GM04504 (cell line): ENCODE measurements at regions not wholly inside any gene's neighbourhood (a gene's known extent, or its start where the extent isn't known, plus 50 kb on each side); places are given as distances from the start of the nearest gene placed in this dataset.
"Not testable (repeated sequence)": the region's sequence is repeated elsewhere in the genome, so short reads cannot be mapped to it uniquely, and the experiment has no call there.

Experiments
- DNase-seq: peaks from one replicate; pipeline ENCODE4 v3.0.0-alpha.2; 2012; ENCODE audit warnings: low read depth

- no peak for DNase-seq
These were observed 1041.1 kb upstream of the CDH6 start for GRCh38 chr5:30152431-30152830.

DNA sequence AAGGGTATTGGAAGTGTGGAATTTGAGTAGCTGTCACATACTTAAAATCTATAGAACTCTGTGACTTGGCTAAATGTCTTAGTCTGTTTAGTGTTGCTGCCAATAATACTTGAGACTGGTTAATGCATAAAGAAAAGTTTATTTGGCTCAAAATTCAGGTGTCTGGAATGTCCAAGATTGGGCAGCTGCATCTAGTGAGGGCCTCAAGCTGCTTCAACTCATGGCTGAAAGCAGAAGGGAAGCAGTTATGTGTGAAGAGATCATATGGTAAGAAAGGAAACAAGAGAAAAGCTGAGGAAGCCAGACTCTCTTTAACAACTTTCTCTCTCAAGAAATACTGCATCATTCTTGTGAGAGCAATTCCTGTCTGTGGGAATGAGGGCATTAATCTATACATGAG lies 1043.3 kb upstream of the CDH6 start:
- DNase-seq, result no peak

GRCh38 chr5:30149526-30149925 lies 1044.0 kb upstream of the CDH6 start:
- no peak for DNase-seq

DNA sequence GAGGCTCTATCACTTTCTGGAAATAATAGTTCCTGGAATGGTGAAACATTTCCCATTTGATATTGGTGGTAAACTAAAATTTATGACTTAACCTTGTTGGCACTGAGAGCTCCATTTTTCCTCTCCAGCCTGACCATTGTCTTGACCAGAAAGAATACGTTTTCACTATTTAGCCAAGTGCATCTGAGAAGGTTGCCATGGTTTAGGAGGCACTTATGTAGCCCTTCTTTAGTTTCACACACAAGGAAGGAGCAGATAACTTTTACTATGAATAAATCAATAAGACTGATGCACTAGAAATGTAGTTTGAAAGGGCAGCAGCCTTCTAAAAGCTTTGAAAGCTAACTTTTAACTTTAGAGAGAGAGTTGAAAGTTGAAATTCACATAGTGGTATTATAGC lies 1045.5 kb upstream of the CDH6 start:
- DNase-seq, result no peak

- not testable (repeated sequence) for DNase-seq
These were observed 1049.4 kb upstream of the CDH6 start for GRCh38 chr5:30144059-30144458.

DNA sequence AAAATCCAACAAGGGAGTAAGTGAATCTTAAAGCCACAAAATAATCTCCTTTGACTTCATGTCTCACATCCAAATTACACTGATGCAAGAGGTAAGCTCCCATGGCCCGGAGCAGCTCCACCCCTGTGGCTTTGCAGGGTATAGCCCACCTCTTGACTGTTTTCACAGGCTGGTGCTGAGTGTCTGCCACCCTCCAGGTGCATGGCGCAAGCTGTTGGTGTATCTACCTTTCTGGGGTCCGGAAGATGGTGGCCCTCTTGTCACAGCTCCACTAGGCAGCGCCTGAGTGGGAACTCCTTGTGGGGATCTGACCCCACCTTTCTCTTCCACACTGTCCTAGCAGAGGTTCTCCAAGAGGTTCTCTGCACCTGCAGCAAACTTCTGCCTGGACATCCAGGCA lies 1051.1 kb upstream of the CDH6 start:
- DNase-seq, result no peak

- DNase-seq, result no peak
These were observed 1072.4 kb upstream of the CDH6 start for GRCh38 chr5:30121043-30121442.

- no peak for DNase-seq
These were observed 1076.4 kb upstream of the CDH6 start for GRCh38 chr5:30117135-30117534.

DNA sequence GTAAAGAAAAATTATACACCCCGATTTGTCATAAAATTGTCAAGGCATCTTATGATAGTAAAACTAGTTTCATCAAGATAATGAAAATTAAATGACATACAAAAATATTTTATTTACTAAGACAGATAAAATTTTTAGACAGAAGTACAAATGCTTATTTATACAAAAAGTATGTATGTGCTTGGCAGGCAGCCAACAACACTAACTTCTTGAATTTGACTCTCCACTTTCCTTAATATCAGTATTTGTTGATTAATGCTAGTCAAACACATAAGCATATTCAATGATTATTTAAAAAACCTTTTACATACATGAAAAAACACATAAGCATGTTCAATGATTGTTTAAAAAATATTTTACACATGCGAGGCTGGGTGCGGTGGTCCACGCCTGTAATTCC lies 1079.9 kb upstream of the CDH6 start:
- no peak for DNase-seq

- DNase-seq, result no peak
These were observed 1080.6 kb upstream of the CDH6 start for GRCh38 chr5:30112867-30113266.

- DNase-seq, result no peak
These were observed 1085.4 kb upstream of the CDH6 start for GRCh38 chr5:30108051-30108450.

DNA sequence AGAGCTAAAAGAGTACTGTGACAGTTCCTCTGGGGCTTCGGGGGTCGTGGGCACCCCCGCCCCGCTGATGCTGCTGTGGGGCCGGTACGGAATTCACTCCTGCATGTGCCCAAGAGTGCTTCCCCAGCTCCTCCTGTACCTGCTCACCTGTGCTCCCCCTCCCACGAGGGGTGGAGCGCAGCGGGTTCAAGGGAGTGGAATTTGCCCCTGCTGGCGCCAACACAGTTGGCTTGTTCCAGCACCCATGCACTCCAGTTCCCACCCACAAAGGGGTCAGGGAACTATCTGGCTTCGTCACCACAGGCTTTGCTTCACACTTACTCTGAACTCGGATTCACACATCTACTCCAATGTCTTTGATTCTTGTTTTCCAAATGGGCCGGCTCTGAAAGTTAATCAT lies 1086.9 kb upstream of the CDH6 start:
- no peak for DNase-seq

DNA sequence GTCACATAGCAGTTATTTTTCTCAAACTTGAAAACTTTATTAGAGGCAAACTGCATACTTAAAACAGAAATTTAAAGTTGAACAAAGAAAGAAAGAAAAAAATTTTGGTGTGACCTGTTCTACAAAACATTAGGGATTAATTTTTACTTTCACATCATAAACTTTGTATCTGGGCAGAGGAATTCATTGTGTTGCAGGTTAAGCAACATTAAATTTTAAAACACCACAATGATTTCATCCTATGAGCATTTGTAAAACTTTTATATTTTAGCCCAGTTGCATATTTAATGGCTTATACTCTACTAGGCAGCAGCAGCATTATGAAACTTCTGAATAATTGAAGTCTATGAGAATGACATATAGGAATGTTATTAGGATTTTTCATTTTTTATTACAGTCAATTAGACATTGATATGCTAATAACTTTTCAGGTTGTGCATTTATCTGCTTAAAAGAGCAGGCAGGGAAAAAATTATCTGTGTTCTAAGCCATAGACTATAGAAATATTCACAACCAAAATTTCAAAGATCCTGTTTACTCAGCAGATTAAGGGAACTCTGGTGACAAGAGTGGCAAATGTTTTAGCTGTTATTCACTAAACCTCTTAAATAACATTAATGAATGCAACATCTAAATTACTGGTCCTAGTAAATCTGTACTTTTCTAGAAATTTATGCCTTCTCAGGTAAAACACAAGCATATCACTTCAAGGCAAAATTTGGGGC lies 1088.5 kb upstream of the CDH6 start:
- no peak for DNase-seq

- no peak for DNase-seq
These were observed 1089.9 kb upstream of the CDH6 start for GRCh38 chr5:30103452-30104202.

- DNase-seq, result no peak
These were observed 1090.4 kb upstream of the CDH6 start for GRCh38 chr5:30103052-30103451.

DNA sequence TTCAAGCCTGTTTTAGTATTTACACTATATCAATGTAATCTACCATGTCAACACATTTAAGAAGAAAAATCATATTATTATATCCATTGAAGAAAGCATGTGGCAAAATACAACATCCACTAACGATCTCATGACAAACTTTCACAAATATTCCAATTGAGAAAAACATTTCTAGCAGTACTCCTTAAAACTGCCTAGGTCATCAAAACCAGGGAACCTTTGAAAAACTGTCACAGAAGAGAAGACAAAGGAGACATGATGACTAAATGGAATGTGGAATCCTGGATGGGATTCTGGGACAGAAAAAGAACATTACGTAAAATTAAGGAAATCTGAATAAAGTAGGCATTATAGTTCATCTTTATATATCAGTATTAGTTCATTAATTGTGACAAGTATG lies 1091.3 kb upstream of the CDH6 start:
- DNase-seq, result no peak

DNA sequence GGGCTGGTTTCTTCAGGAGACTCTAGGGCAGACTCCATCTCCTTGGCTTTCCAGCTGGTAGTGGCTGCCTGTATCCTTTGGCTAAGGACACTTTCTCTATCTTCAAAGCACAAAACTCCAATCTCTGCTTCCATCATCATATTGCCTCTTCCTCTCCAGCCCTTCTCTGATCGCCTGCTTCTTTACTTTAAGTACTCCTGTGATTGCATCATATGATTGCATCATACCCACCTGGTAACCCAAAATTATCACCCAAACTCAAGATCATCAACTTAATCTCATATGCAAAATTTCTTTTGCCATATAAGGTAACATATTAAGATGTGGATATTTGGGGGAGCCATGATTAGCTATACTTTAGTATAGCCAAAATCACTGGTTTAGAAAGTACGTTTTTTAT lies 1092.6 kb upstream of the CDH6 start:
- DNase-seq, result no peak

GRCh38 chr5:30100148-30100713 lies 1093.3 kb upstream of the CDH6 start:
- no peak for DNase-seq

DNA sequence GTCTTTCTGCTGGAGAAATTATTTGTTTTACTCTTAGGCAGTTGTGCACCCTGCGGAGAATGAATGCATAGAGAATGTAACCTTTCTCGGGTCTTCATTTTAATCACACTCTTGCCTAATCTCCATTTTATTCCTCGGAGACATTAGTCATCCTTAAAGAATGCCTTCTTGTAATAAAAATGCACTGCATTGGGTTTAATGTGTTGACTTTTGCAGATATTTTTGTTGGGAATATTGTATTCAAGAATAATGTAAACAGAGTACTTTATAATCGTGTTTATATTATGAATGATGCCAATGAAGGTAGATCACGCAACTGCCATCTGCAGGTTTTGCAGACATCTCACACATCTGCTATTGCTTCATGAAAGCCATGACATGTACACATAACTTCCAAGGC lies 1093.9 kb upstream of the CDH6 start:
- no peak for DNase-seq

GRCh38 chr5:30098940-30099339 lies 1094.5 kb upstream of the CDH6 start:
- no peak for DNase-seq

DNA sequence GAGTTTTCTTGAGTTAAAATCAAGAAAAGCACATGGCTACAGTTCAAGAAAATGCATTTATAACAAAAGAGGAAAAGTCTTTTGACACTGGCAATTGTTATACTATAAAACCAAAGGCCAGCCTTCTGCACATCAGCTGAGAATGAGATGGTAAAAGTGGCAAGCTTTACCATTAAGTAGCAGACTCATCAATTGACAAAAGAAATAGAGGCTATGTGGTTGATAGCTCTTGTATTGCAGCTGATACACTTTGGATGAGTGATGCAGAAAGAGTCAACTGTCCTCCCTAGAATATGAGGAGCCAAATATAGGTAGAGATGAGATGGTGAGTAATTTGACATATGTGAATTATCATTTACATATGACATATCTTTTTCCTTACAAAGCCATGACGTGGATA lies 1100.9 kb upstream of the CDH6 start:
- DNase-seq, result no peak

DNA sequence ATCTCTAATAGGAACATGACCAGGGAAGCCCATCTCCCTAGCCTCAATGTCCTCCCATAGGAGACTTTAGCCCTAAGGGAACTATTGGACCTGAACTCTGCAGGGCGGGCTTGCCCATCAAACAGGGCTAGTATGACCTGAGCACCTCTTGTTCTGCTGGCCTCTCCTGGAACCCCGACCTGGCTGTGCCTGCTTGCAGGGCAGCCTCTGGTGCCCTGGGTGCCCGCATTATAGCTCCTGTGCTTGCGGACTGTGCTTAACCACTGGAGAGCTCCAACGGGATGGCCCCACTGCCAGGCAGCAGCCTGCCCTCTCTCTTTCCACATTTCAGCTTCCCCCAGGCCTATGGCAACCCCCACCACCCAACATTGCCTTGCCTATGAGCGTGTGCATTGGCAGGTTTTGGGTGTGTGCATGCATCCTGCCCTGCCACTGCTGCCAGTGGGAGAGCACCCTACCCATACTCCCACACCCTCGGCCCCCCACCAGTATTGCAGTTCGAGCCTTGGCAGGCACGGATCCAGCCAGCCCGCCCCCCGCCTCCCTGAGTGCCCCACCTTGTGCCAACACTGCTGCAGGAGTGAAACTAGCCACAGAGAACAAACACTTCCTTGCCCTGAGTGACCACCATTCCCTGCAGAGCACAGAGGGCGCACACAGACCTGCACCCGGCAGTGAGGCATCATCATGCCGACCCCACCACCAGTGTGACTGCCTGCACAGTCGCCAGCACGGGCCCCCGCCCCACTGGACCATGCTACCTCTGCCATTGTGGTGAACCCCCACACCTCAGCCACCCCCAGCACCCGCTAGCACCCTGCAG lies 1123.8 kb upstream of the CDH6 start:
- DNase-seq, result no peak

- no peak for DNase-seq
These were observed 1130.0 kb upstream of the CDH6 start for GRCh38 chr5:30063503-30063902.
